ENCODE measurements at regions not wholly inside any gene's neighbourhood (a gene's known extent, or its start where the extent isn't known, plus 50 kb on each side); places are given as distances from the start of the nearest gene placed in this dataset.

DNA sequence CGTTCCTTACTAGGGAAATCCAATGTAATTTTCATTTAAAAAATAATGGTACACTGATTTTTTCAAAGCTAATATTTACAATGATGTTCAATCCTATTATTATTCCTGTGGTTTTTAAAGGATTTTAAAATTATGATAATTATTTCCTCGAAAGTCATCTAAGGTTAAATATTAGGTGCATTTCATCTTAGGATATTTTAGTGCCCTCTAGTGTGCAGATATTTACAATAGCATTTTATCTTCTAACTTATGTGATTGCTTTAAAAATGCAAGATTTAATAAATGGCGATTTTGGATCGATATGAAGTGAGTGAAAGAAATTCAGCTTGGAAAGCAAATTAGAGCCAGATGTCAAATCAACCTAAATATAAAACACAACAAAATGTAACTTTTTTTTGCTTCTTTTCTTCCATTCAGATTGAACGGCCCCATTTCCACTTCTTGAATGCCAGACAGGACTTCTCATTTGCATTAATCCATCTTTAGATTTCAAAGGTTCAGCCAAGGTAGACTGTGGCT is 293.5 kb downstream of the SLC6A15 start:
- H3K4me3 ChIP-seq (ENCODE audit: low read length), result no peak overlapping the region
- no peaks in the 10 kb centered on the region for H3K27me3 ChIP-seq (ENCODE audit: control insufficient read depth, insufficient read depth, low read length)
- H3K4me1 ChIP-seq (ENCODE audit: control insufficient read depth, insufficient read depth, low read length), result no peaks in the 10 kb centered on the region
- no peak overlapping the region for H3K27ac ChIP-seq (ENCODE audit: low read depth, low read length)
- H3K9ac ChIP-seq (ENCODE audit: low read length), result no peak overlapping the region
- H3K36me3 ChIP-seq (ENCODE audit: control insufficient read depth, insufficient read depth, low read length), result no peaks in the 10 kb centered on the region

DNA sequence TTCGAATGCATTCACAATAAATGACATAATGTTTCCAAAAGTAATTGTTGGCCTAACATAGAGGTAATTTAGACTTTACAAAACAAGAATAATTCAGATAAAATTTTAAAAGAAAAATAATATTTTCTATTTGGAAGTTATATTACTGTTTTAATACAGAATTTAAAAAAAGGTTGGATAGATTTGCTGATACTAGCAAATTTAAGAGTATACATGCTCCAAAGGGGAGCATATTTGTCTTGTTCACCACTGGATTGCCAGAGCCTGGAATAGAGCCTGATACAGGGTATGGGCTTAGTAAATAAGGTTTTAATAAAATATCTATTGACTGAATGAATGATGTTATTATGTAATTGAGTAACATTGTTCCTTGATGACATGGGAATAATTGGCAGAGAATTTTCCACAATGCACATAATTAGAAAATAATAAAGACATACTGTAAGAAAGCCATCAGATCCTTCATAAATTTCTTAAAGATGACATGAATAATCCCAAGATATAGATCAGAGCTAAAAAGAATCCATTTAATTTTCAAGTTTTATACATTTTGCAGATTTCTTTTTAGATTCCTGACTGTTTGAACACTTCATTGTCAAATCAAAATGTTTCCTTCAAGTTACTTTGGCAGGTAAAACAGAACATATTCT is 305.3 kb downstream of the SLC6A15 start:
- no peak overlapping the region for H3K4me3 ChIP-seq (ENCODE audit: low read length)
- no peak overlapping the region for H3K9ac ChIP-seq (ENCODE audit: low read length)

DNA sequence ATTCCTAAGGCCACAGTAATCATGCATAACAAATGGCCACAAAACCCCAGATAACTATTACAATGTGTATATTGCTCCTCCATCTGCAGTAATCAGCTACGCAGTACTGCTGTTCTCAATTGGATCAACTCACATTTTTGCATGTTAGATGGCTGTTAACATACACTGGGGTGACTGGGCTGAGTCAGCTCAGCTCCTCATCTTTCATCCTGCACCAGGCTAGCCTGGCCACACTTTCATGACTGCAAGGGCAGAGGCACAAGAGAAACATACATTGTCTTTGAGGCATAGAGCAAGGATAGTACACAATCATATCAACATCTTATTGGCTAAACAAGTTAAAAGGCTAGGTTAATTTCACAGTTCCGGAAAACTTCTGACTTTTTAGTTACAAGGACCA is 306.6 kb downstream of the SLC6A15 start:
- H3K4me3 ChIP-seq (ENCODE audit: low read length), result no peak overlapping the region
- H3K9ac ChIP-seq (ENCODE audit: low read length), result no peak overlapping the region
- H3K27me3 ChIP-seq (ENCODE audit: control insufficient read depth, insufficient read depth, low read length), result no peaks in the 10 kb centered on the region
- H3K36me3 ChIP-seq (ENCODE audit: control insufficient read depth, insufficient read depth, low read length), result no peaks in the 10 kb centered on the region
- H3K27ac ChIP-seq (ENCODE audit: low read depth, low read length), result no peak overlapping the region
- no peaks in the 10 kb centered on the region for H3K4me1 ChIP-seq (ENCODE audit: control insufficient read depth, insufficient read depth, low read length)

More for the DNA sequence above, 305.3 kb downstream of the SLC6A15 start:
- Histone ChIP-seq H3K27ac (ENCODE audit: low read depth, low read length) (no peak overlapping the region), H3K4me1 (ENCODE audit: control insufficient read depth, insufficient read depth, low read length) (no peaks in the 10 kb centered on the region), H3K36me3 (ENCODE audit: control insufficient read depth, insufficient read depth, low read length) (no peaks in the 10 kb centered on the region), H3K27me3 (ENCODE audit: control insufficient read depth, insufficient read depth, low read length) (no peaks in the 10 kb centered on the region)

DNA sequence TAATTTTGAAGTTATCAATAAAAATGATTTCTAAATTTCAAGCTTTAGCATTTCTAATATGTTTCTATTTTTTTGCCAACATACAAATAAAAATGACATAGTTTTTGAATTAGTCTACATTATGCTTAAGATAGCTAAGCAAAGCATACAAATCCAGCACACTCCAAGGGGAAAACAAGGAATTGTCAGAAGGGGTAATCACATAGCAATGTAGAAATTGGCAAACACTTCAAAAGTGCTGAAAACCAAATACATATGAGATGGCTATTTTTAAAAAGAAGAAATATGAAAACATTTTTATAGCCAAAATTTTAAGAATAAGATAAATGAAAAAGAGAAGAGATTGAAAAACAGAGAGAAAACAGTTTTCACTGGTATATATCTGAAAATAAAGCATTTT is 308.0 kb downstream of the SLC6A15 start:
- Histone ChIP-seq H3K9ac (ENCODE audit: low read length) (no peak overlapping the region), H3K27ac (ENCODE audit: low read depth, low read length) (no peak overlapping the region), H3K36me3 (ENCODE audit: control insufficient read depth, insufficient read depth, low read length) (no peaks in the 10 kb centered on the region), H3K27me3 (ENCODE audit: control insufficient read depth, insufficient read depth, low read length) (no peaks in the 10 kb centered on the region), H3K4me1 (ENCODE audit: control insufficient read depth, insufficient read depth, low read length) (no peaks in the 10 kb centered on the region), H3K4me3 (ENCODE audit: low read length) (no peak overlapping the region)

DNA sequence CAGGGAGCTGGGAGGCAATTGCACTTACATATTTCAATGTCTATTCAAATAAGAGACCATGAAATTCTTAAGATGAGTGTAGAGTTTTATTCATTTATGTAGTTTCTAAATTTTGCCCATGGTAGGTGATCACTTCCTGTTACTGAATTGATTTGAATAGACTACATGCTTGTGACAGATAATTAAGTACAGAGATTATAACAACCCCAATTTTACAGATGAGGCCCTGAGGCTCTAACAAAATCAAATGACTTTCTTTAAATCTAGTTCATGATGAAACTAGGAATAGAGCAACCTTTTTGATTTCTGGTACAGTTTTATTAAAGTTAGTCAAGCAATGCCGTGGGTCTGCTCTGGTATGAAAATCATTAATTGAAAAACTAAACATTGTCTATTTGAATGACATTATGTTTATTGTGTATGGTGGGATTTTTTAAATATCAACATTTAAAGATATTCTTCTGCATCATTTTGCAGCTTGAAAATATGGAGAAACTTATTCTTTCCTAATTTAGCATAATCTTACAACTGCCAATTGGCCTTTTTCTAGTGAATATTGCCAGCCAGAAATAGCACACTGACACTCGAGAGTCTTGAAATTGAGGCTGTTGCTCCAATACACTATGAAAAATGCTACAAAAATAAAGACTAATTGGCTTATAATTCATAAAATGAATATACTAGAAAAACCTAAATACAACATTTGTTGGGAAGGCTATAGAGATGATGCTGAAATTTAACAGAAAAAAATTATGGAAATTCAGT is 308.9 kb downstream of the SLC6A15 start:
- H3K27ac ChIP-seq (ENCODE audit: low read depth, low read length), result no peak overlapping the region
- H3K27me3 ChIP-seq (ENCODE audit: control insufficient read depth, insufficient read depth, low read length), result no peaks in the 10 kb centered on the region
- no peaks in the 10 kb centered on the region for H3K36me3 ChIP-seq (ENCODE audit: control insufficient read depth, insufficient read depth, low read length)
- H3K4me1 ChIP-seq (ENCODE audit: control insufficient read depth, insufficient read depth, low read length), result no peaks in the 10 kb centered on the region
- no peak overlapping the region for H3K9ac ChIP-seq (ENCODE audit: low read length)
- H3K4me3 ChIP-seq (ENCODE audit: low read length), result no peak overlapping the region

DNA sequence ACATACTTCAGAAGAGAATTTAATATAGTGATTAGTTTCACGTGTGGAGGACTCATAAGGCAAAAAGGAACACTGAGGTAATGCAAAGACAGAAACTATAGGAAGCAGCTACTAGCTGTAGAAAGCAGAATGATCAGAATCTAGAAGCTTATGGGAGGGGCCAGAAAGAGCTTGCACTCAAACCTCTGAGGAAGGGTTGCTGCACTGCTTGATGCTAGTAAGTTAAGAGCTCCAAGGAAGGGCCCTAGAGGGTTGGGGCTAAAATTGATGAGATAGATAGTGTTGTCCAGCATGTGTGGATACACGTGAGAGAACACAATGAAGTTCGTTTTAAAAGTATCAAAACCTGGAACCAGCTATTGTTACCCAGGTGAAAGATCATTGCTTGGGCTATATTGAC is 311.1 kb downstream of the SLC6A15 start:
- Histone ChIP-seq H3K9ac (ENCODE audit: low read length) (no peak overlapping the region), H3K4me3 (ENCODE audit: low read length) (no peak overlapping the region), H3K4me1 (ENCODE audit: control insufficient read depth, insufficient read depth, low read length) (no peaks in the 10 kb centered on the region), H3K36me3 (ENCODE audit: control insufficient read depth, insufficient read depth, low read length) (no peaks in the 10 kb centered on the region), H3K27me3 (ENCODE audit: control insufficient read depth, insufficient read depth, low read length) (no peaks in the 10 kb centered on the region), H3K27ac (ENCODE audit: low read depth, low read length) (no peak overlapping the region)

DNA sequence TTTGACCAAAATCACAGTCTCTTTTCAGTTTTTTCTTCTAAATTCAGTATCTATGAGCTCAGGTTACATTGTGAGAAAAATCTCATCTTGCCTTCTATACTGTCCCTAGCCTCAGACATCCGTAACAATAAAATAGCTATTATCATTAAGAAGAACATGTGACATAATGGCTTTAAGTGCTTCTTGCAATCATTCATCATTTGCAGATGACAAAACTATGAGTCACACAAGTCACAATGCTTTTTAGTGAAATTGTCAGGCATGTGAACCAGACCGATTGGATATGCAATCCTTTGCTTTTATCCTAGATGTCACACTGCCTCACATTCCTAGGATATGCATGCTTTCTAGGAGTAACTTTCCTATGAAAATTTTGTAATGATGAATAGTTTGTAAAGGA is 313.1 kb downstream of the SLC6A15 start:
- Histone ChIP-seq H3K36me3 (ENCODE audit: control insufficient read depth, insufficient read depth, low read length) (no peaks in the 10 kb centered on the region), H3K9ac (ENCODE audit: low read length) (no peak overlapping the region), H3K4me1 (ENCODE audit: control insufficient read depth, insufficient read depth, low read length) (no peaks in the 10 kb centered on the region), H3K4me3 (ENCODE audit: low read length) (no peak overlapping the region), H3K27ac (ENCODE audit: low read depth, low read length) (no peak overlapping the region), H3K27me3 (ENCODE audit: control insufficient read depth, insufficient read depth, low read length) (no peaks in the 10 kb centered on the region)

DNA sequence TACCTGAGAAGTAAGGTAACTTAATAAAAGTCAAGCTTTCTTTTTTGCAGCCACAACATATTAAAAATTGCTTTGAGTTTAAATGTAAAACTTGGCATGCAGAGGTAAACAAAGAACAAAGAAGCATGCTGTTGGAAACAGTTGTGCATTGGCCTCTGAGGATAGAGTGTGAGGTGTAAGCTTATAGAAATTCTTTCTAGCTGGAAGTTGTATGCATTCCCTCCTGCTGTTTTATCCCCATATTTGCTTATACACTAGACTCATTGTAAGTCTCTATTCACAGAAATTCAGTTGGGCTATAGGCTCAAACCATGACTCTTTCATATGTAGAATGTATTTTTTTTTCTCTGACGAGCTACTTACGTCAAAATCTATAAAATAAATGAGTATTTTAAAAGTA is 316.3 kb downstream of the SLC6A15 start:
- Histone ChIP-seq H3K27ac (ENCODE audit: low read depth, low read length) (no peak overlapping the region), H3K9ac (ENCODE audit: low read length) (no peak overlapping the region), H3K4me3 (ENCODE audit: low read length) (no peak overlapping the region), H3K27me3 (ENCODE audit: control insufficient read depth, insufficient read depth, low read length) (no peaks in the 10 kb centered on the region), H3K36me3 (ENCODE audit: control insufficient read depth, insufficient read depth, low read length) (no peaks in the 10 kb centered on the region), H3K4me1 (ENCODE audit: control insufficient read depth, insufficient read depth, low read length) (no peaks in the 10 kb centered on the region)

DNA sequence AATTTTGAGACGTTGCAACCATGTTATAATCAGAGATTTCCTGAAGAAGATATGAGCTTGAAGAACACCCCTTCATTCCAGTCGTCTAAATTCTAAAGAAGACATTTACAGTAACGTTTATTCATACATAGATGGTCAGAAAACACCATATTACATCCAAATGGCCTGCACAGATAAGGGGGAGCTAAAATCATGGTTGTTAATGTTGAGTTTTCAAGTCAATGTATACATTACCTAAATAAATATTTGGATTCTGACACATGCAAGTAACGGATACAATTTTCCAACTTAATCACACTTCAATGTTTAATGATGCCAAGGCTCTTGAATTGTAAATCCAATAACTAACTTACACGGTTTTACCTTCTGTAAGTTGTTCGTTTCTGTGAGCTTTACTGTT is 318.4 kb downstream of the SLC6A15 start:
- Histone ChIP-seq H3K4me1 (ENCODE audit: control insufficient read depth, insufficient read depth, low read length) (no peaks in the 10 kb centered on the region), H3K9ac (ENCODE audit: low read length) (no peak overlapping the region), H3K4me3 (ENCODE audit: low read length) (no peak overlapping the region), H3K36me3 (ENCODE audit: control insufficient read depth, insufficient read depth, low read length) (no peaks in the 10 kb centered on the region), H3K27me3 (ENCODE audit: control insufficient read depth, insufficient read depth, low read length) (no peaks in the 10 kb centered on the region), H3K27ac (ENCODE audit: low read depth, low read length) (no peak overlapping the region)

DNA sequence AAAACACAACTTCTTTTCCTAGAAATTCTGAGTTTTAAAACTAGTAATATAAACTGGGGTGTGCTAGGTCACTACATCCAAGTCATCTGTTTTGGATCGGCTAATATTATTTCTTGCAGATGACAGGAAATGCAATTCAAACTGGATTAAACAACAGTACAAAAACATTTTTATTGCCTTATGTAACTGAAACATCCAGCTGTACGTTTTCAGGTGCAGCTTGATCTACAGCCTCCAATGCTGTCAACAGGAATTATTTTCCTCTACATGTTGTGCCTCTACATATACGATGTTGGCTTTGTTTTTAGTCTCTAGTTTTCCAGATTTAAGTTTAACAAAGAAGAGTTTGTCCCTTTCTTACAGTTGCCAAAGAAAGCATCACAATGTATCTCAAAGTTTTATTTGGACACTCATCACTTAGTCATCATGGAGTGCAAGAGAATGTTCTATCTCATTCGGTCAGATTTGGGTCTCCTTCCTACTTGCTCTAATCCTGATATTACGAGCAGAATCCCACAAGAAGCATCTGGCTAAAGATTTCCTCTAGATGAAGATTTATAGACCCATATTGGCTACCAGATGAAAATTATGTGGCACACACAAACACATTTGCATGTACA is 326.7 kb downstream of the SLC6A15 start:
- Histone ChIP-seq H3K27me3 (ENCODE audit: control insufficient read depth, insufficient read depth, low read length) (no peaks in the 10 kb centered on the region), H3K36me3 (ENCODE audit: control insufficient read depth, insufficient read depth, low read length) (no peaks in the 10 kb centered on the region), H3K4me3 (ENCODE audit: low read length) (no peak overlapping the region), H3K27ac (ENCODE audit: low read depth, low read length) (no peak overlapping the region), H3K4me1 (ENCODE audit: control insufficient read depth, insufficient read depth, low read length) (no peaks in the 10 kb centered on the region), H3K9ac (ENCODE audit: low read length) (no peak overlapping the region)

DNA sequence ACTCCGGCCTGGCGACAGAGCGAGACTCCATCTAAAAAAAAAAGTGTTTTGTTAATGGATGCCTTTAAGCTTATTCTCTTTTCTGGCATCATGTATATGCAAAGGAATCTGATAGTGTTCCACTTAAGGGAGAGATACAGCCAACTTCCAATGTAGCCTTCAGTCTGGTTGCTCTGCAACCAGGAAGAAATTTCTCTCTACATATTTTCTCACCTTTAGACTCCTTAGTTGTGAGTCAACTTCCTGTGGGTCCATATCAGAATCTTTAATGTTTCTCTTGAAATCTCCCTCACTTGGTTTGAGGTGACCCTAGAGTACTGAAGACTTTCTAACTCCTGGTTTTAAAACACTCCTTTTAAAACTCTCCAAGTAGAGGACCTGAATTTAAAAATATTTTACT is 340.4 kb downstream of the SLC6A15 start:
- Histone ChIP-seq H3K4me3 (ENCODE audit: low read length) (no peak overlapping the region), H3K36me3 (ENCODE audit: control insufficient read depth, insufficient read depth, low read length) (no peaks in the 10 kb centered on the region), H3K4me1 (ENCODE audit: control insufficient read depth, insufficient read depth, low read length) (no peaks in the 10 kb centered on the region), H3K9ac (ENCODE audit: low read length) (no peak overlapping the region), H3K27me3 (ENCODE audit: control insufficient read depth, insufficient read depth, low read length) (no peaks in the 10 kb centered on the region), H3K27ac (ENCODE audit: low read depth, low read length) (no peak overlapping the region)

DNA sequence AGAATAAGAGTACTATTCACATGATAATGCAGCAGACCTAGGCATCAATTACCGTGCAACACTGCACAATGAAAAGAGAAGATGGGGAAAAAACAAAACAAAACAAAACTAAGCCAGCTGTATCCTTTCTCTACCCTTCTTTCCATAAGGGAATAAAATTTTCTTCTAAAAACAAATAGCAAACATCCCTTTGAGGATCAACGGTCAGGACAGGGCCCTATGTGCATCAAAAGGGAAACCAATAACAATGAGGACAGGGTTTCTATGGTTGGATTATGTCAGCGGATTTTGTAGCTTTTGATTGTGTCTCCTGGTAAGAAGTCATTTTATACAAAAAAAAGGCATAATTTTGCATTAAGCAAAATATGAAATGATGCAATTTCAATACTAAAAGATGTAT is 350.3 kb downstream of the SLC6A15 start:
- H3K27ac ChIP-seq (ENCODE audit: low read depth, low read length), result no peak overlapping the region
- no peaks in the 10 kb centered on the region for H3K27me3 ChIP-seq (ENCODE audit: control insufficient read depth, insufficient read depth, low read length)
- H3K4me3 ChIP-seq (ENCODE audit: low read length), result no peak overlapping the region
- H3K36me3 ChIP-seq (ENCODE audit: control insufficient read depth, insufficient read depth, low read length), result no peaks in the 10 kb centered on the region
- no peak overlapping the region for H3K9ac ChIP-seq (ENCODE audit: low read length)
- no peaks in the 10 kb centered on the region for H3K4me1 ChIP-seq (ENCODE audit: control insufficient read depth, insufficient read depth, low read length)

Measured in rectal smooth muscle tissue (tissue), 1 donor.